SK-N-SH (cell line): ENCODE measurements at regions not wholly inside any gene's neighbourhood (a gene's known extent, or its start where the extent isn't known, plus 50 kb on each side); places are given as distances from the start of the nearest gene placed in this dataset.

Source experiments
- CTCF ChIA-PET: fragments of 300-600, 350-600 bp; formaldehyde crosslinking; extraction: SDS; loops from one replicate; lab custom pipeline; 2021; lab: Yijun Ruan, JAX
- POLR2A ChIA-PET: fragments of 350-600 bp; sonication (Branson Sonifier 250); formaldehyde crosslinking; extraction: SDS; loops from one replicate; lab custom pipeline; 2020; ENCODE audit warnings: antibody characterized with exemption, inconsistent platforms; lab: Yijun Ruan, JAX
- DNase-seq: peaks from one replicate; pipeline ENCODE4 v3.0.0; 2012
- H2AFZ ChIP-seq: fragments of 200-600 bp; sonication (generic); 2 replicates; pipeline ENCODE4 v1.8.1; 2016; ENCODE audit warnings: antibody characterized with exemption, mild to moderate bottlenecking, low read depth
- H3F3A ChIP-seq: fragments of 200-600 bp; sonication (generic); replicated peaks from 2 replicates; pipeline ENCODE3; 2016; ENCODE audit warnings: antibody characterized with exemption, mild to moderate bottlenecking; ENCODE audit not compliant: insufficient read depth
- H3K27ac ChIP-seq, 2 experiments: fragments of 200-500 bp in 1 of 2; fragments of 200-600 bp in 1 of 2; sonication (Bioruptor generic) in 1 of 2; sonication (generic), shearing (Covaris generic) in 1 of 2; 2 replicates each; pipeline versions ENCODE4 v1.5.1 to v1.6.1; 2014 to 2016; ENCODE audit warnings: low read depth in 2 of 2, inconsistent platforms in 1 of 2, low read length in 1 of 2, mild to moderate bottlenecking in 1 of 2, mixed read lengths in 1 of 2
- H3K27me3 ChIP-seq: fragments of 200-600 bp; sonication (generic), shearing (Covaris generic); 2 replicates; pipeline ENCODE4 v1.6.1; 2016; ENCODE audit warnings: mixed run types; ENCODE audit not compliant: insufficient read depth
- H3K36me3 ChIP-seq, 2 experiments: fragments of 200-500 bp in 1 of 2; fragments of 200-600 bp in 1 of 2; sonication (Bioruptor generic) in 1 of 2; sonication (generic) in 1 of 2; replicated peaks in 1 of 2; 2 replicates each; pipeline versions ENCODE3 to v1.5.1; 2014 to 2016; ENCODE audit warnings: low read length in 1 of 2, mild to moderate bottlenecking in 1 of 2; ENCODE audit not compliant: insufficient read depth in 2 of 2, control insufficient read depth in 1 of 2
- H3K4me1 ChIP-seq, 2 experiments: fragments of 200-500 bp in 1 of 2; fragments of 200-600 bp in 1 of 2; sonication (Bioruptor generic) in 1 of 2; sonication (generic), shearing (Covaris generic) in 1 of 2; 2 replicates each; pipeline versions ENCODE4 v1.5.1 to v1.6.1; 2014 to 2016; ENCODE audit warnings: low read depth in 1 of 2, low read length in 1 of 2, mixed run types in 1 of 2; ENCODE audit not compliant: insufficient read depth in 2 of 2, control insufficient read depth in 1 of 2
- H3K4me2 ChIP-seq: fragments of 200-600 bp; sonication (generic), shearing (Covaris generic); 2 replicates; pipeline ENCODE4 v1.6.1; 2017; ENCODE audit warnings: mixed run types
- H3K4me3 ChIP-seq, 2 experiments: fragments of 200-500 bp in 1 of 2; fragments of 200-600 bp in 1 of 2; sonication (Bioruptor generic) in 1 of 2; sonication (generic), shearing (Covaris generic) in 1 of 2; 2 replicates each; pipeline versions ENCODE4 v1.5.1 to v1.8.1; 2014 to 2016; ENCODE audit warnings: low read depth in 2 of 2, inconsistent platforms in 1 of 2, low read length in 1 of 2, mild to moderate bottlenecking in 1 of 2, mixed read lengths in 1 of 2, moderate library complexity in 1 of 2
- H3K79me2 ChIP-seq: fragments of 200-600 bp; sonication (generic); 2 replicates; pipeline ENCODE4 v1.8.1; 2017; ENCODE audit warnings: mild to moderate bottlenecking; ENCODE audit not compliant: insufficient read depth
- H3K9ac ChIP-seq: fragments of 200-600 bp; sonication (generic); 2 replicates; pipeline ENCODE4 v1.6.1; 2017; ENCODE audit warnings: mixed run types
- H3K9me2 ChIP-seq: fragments of 200-600 bp; sonication (generic); 2 replicates; pipeline ENCODE4 v1.6.1; 2017; ENCODE audit warnings: mixed run types
- H3K9me3 ChIP-seq: fragments of 200-600 bp; sonication (generic); 2 replicates; pipeline ENCODE4 v1.6.1; 2017; ENCODE audit warnings: mixed run types, mild to moderate bottlenecking, moderate library complexity
- H4K20me1 ChIP-seq: fragments of 200-600 bp; sonication (generic); 2 replicates; pipeline ENCODE4 v1.6.1; 2017; ENCODE audit warnings: mild to moderate bottlenecking, mixed run types; ENCODE audit not compliant: insufficient read depth
- CHD2 ChIP-seq: fragments of 150-350 bp; IDR thresholded peaks from 2 replicates; pipeline ENCODE4 v1.6.1; 2018; ENCODE audit warnings: low read length; ENCODE audit not compliant: partially characterized antibody
- FOXM1 ChIP-seq: IDR thresholded peaks from 2 replicates; pipeline ENCODE4 v1.4.0; 2012; ENCODE audit warnings: low read depth, mild to moderate bottlenecking
- GABPA ChIP-seq: IDR thresholded peaks from 2 replicates; pipeline ENCODE4 v1.4.0; 2012; ENCODE audit warnings: low read depth, mild to moderate bottlenecking
- IRF3 ChIP-seq: fragments of 150-350 bp; IDR thresholded peaks from 2 replicates; pipeline ENCODE4 v1.6.1; 2016; ENCODE audit warnings: mild to moderate bottlenecking, low read depth, low read length
- JUND ChIP-seq: IDR thresholded peaks from 2 replicates; pipeline ENCODE4 v1.4.0; 2012
- MXI1 ChIP-seq: IDR thresholded peaks from 2 replicates; pipeline ENCODE4 v1.6.1; 2012; ENCODE audit warnings: mild to moderate bottlenecking, low read depth, low read length, improper control_type of control experiment
- POLR2AphosphoS5 ChIP-seq: IDR thresholded peaks from 2 replicates; pipeline ENCODE4 v1.6.1; 2012; ENCODE audit warnings: low read depth, low read length
- RFX5 ChIP-seq: IDR thresholded peaks from 2 replicates; pipeline ENCODE4 v1.6.1; 2012; ENCODE audit warnings: mild to moderate bottlenecking, improper control_type of control experiment, low read length
- RXRA ChIP-seq: IDR thresholded peaks from 2 replicates; pipeline ENCODE4 v1.4.0; 2012; ENCODE audit warnings: low read depth, mild to moderate bottlenecking, borderline replicate concordance
- TCF12 ChIP-seq: IDR thresholded peaks from 2 replicates; pipeline ENCODE4 v1.4.0; 2012
- USF1 ChIP-seq: IDR thresholded peaks from 2 replicates; pipeline ENCODE4 v1.4.0; 2012; ENCODE audit warnings: low read depth, borderline replicate concordance
- USF2 ChIP-seq: fragments of 150-350 bp; IDR thresholded peaks from 2 replicates; pipeline ENCODE4 v1.6.1; 2017; ENCODE audit warnings: antibody characterized with exemption, low read length, low read depth, borderline replicate concordance
- YY1 ChIP-seq: IDR thresholded peaks from 2 replicates; pipeline ENCODE4 v1.4.0; 2012; ENCODE audit warnings: low read depth, mild to moderate bottlenecking
- WGBS: methylation state at CpG from one replicate; pipeline ENCODE4 v1.1.6; 2017; ENCODE audit warnings: low lambda C conversion rate; 5-methylcytosine and 5-hydroxymethylcytosine counted together

GRCh38 chr5:173764332-173765028 lies 123.7 kb upstream of the CPEB4 start (continued):
- TF ChIP-seq USF2 (no peak), IRF3 (no peak), MXI1 (no peak), GABPA (no peak), CHD2 (no peak), FOXM1 (no peak), RXRA (peak; percentile 72; the same call in 1 of the 2 replicates), POLR2AphosphoS5 (0 out of 2 replicates have a peak, but pooled peaks have one; percentile 15), RFX5 (0 out of 2 replicates have a peak, but pooled peaks have one; percentile 48), JUND (peak; percentile 93)

- DNase-seq, result no peak
- Histone ChIP-seq H4K20me1 (no peaks in the 10 kb centered on the region), H3K27me3 (no peaks in the 10 kb centered on the region), H3F3A (no peaks in the 10 kb centered on the region), H3K4me1 (peaks cover 9 to 19% of the 10 kb centered on the region in 2 experiments; a peak in 2 of 4 replicates), H3K9me3 (no peaks in the 10 kb centered on the region), H3K4me2 (peak overlapping the region; percentile 46; the same call in 1 of the 2 replicates), H3K36me3 (no peaks in the 10 kb centered on the region), H3K27ac (peak overlapping the region in 1 of 2 experiments; percentile 69; a peak in 2 of 4 replicates), H3K79me2 (no peaks in the 10 kb centered on the region), H3K9me2 (no peaks in the 10 kb centered on the region), H2AFZ (peak overlapping the region; percentile 85), H3K9ac (no peak overlapping the region), H3K4me3 (no peak overlapping the region)
- ChIA-PET POLR2A (interaction anchor here (0.6 kb wide), 1 partner anchor 121 kb away, joined by 3 read pairs; no protein-coding TSS in a partner anchor), CTCF (interaction anchor here (1.0 to 1.1 kb wide), 2 partner anchors 16 to 160 kb away, joined by 3 to 4 read pairs; no protein-coding TSS in a partner anchor)
- TF ChIP-seq USF1 (no peak), FOXM1 (no peak), TCF12 (no peak), POLR2AphosphoS5 (no peak), YY1 (no peak)
- WGBS, result 86% methylated on average over 9 of the region's 9 CpGs
Measured at GRCh38 chr5:173765029-173765644, 123.0 kb upstream of the CPEB4 start.
